NCI-H1694 treated with DMSO at 0.1 percent for 48 hours (cell line): ENCODE measurements at regions not wholly inside any gene's neighbourhood (a gene's known extent, or its start where the extent isn't known, plus 50 kb on each side); places are given as distances from the start of the nearest gene placed in this dataset.

Source experiments
- DNase-seq: peaks from one replicate; lab custom pipeline; 2025; lab: John Stamatoyannopoulos, UW

GRCh38 chr1:239593527-239593926, 207.2 kb downstream of the CHRM3 start:
- no peak for DNase-seq

- DNase-seq = no peak
Measured at GRCh38 chr1:239600588-239600987, 214.2 kb downstream of the CHRM3 start.

GRCh38 chr1:239601108-239601507, 214.7 kb downstream of the CHRM3 start:
- no peak for DNase-seq

GRCh38 chr1:239603530-239603929, 217.2 kb downstream of the CHRM3 start:
- DNase-seq = no peak

- DNase-seq = no peak
Measured at GRCh38 chr1:239606850-239607400, 220.6 kb downstream of the CHRM3 start.

GRCh38 chr1:239608469-239608868, 222.1 kb downstream of the CHRM3 start:
- no peak for DNase-seq

- DNase-seq = no peak
Measured at GRCh38 chr1:239612379-239612778, 226.0 kb downstream of the CHRM3 start.

GRCh38 chr1:239616673-239617072, 230.3 kb downstream of the CHRM3 start:
- no peak for DNase-seq

- DNase-seq = no peak
Measured at GRCh38 chr1:239617259-239617658, 230.9 kb downstream of the CHRM3 start.

GRCh38 chr1:239617731-239618130, 231.4 kb downstream of the CHRM3 start:
- no peak for DNase-seq

- DNase-seq = no peak
Measured at GRCh38 chr1:239619190-239619589, 232.8 kb downstream of the CHRM3 start.

- DNase-seq = no peak
Measured at GRCh38 chr1:239630767-239631166, 244.4 kb downstream of the CHRM3 start.

GRCh38 chr1:239633432-239633831, 247.1 kb downstream of the CHRM3 start:
- DNase-seq = no peak

GRCh38 chr1:239635276-239635675, 248.9 kb downstream of the CHRM3 start:
- no peak for DNase-seq

GRCh38 chr1:239636347-239636746, 250.0 kb downstream of the CHRM3 start:
- no peak for DNase-seq

GRCh38 chr1:239644604-239645003, 258.2 kb downstream of the CHRM3 start:
- DNase-seq = no peak

- DNase-seq = no peak
Measured at GRCh38 chr1:239647045-239647444, 260.7 kb downstream of the CHRM3 start.

- DNase-seq = no peak
Measured at GRCh38 chr1:239647964-239648632, 261.7 kb downstream of the CHRM3 start.

- DNase-seq = no peak
Measured at GRCh38 chr1:239655023-239655422, 268.7 kb downstream of the CHRM3 start.

- no peak for DNase-seq
Measured at GRCh38 chr1:239657291-239657690, 270.9 kb downstream of the CHRM3 start.

GRCh38 chr1:239662950-239663349, 276.6 kb downstream of the CHRM3 start:
- no peak for DNase-seq

GRCh38 chr1:239672256-239672655, 285.9 kb downstream of the CHRM3 start:
- DNase-seq = no peak

GRCh38 chr1:239675735-239676134, 289.4 kb downstream of the CHRM3 start:
- no peak for DNase-seq
